HG03571 (cell line): ENCODE measurements at regions not wholly inside any gene's neighbourhood (a gene's known extent, or its start where the extent isn't known, plus 50 kb on each side); places are given as distances from the start of the nearest gene placed in this dataset.
"Not testable (repeated sequence)": the region's sequence is repeated elsewhere in the genome, so short reads cannot be mapped to it uniquely, and the experiment has no call there.

ENCODE experiments used
- ATAC-seq: cut with Tn5 transposase; IDR thresholded peaks from one replicate; pipeline ENCODE4 v1.9.1; 2021; ENCODE audit not compliant: unreplicated experiment

DNA sequence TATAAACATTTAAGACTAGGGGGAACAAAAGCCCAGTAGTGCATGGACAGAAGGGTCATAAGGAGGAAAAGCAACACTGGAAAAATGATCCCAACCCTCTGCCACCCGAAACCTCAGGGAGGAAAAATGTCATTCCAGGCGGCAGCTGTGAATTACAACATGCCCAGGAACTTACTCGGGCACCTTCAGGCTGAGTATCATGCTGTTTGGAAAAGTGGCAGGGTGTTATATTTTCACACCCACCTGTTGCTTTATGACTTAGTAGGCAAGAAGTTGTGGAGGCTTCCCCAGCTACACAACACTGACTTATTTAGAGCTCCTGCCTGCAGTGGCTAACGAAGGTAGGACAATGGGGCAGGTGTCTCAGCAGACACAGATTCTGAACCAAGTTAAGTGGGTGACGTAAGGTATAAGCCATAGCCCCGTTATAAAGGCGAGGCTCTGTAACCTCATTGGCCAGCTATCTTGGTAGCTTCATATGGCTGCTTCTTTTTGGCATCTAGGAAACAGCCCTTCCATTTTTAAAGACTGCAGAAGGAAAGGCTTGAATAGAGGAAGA lies 96.1 kb upstream of the IFNG-AS1 start:
- no peak for ATAC-seq

DNA sequence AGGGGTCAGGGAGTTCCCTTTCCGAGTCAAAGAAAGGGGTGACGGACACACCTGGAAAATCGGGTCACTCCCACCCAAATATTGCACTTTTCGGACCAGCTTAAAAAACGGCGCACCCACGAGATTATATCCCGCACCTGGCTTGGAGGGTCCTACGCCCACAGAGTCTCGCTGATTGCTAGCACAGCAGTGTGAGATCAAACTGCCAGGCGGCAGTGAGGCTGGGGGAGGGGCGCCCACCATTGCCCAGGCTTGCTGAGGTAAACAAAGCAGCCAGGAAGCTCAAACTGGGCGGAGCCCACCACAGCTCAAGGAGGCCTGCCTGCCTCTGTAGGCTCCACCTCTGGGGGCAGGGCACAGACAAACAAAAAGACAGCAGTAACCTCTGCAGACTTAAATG lies 88.8 kb upstream of the IFNG-AS1 start:
- ATAC-seq: not testable (repeated sequence)

DNA sequence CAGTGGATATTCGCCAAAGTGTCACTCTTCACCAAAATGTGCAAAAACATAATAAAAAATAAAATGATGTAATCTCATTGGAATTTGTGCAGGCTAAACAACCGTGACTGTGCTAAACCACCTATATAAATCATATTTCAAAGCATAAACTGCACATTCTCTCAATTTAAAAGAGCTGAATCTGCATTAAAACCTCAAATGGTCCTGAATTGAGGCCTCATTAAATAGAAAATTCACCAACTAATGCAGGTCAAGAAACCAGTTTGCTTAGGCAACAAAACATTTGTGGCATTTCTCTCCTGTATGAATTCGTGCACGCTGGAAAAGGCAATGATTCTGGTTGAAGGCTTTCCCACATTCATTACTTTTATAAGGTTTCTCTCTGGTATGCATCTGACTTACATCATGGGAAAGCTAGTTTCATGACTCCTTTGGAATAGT lies 80.1 kb upstream of the IFNG-AS1 start:
- no peak for ATAC-seq

DNA sequence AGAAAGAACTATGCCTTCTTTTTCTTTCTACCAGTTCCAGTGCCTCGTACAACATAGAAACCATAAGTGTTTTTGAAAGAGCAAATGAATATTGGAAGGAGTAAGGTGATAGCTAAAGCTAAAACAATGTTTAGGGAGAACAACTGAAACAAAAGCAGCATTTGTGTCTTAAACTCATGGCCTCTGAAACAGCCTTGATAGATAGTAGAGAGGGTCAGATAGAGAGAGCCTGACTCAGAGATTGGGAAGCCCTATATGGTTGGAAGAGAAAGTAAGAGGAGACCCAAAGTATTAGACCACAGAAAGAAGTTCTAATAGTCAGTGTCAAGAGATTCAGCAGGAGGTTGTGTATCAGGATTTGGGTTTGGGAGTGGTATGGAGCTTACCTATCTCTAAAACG lies 79.6 kb upstream of the IFNG-AS1 start:
- ATAC-seq: no peak

DNA sequence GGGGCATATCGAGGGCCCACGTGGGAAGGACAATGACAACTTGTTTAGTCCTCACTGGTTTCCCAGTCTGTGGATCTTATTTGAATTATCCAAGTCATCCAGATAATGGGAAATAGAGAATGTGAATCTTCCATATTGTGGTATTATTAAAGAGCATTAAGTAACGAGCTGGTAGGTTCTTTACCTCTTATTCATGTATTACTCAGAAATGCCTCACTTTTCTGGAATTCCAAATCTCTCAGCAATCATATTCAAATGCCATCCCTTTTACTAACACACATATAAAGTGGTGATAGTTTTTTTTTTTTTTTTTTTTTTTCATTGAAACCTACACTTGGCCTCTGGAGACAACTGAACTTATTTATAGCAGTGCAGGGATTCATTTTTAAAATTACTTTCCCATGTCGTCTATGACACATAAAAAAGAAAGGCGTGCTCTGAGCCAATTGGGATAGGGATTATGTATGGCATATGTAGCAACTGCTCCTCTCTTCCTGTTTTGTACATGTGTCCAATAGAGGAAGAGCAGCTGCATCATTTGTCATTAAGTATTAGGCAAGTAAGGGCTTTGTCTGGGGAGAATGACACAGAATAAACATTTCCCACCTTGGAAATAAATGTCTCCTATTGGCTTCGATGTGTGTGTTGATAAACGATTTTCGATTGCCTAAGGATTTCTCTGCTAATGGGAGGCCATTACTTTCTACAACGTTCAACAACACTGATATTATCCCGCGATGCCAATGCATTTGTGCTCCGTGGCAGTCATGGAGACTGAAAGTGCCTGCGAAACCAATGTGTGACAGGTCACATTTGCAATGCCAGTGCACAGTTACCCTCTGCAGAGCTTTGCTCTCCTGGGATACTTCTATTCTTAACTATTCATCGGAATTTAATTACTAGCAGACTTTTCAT lies 78.6 kb upstream of the IFNG-AS1 start:
- no peak for ATAC-seq

DNA sequence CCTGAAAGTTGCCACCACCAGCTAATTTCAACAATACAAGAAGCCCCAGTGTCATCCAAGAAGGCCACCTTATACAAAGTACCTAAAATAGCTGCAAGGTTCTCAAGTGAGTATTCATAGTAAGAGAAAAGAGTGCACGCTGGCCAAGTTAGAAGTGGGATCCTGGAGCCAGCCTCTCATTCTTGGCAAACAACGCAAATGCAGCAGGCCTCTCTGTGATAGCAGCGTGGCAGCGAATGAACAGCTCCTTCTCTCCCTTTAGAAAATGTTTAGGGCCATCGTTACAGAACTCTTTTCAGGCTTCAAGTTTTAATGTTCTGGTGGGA lies 78.0 kb upstream of the IFNG-AS1 start:
- ATAC-seq: no peak

DNA sequence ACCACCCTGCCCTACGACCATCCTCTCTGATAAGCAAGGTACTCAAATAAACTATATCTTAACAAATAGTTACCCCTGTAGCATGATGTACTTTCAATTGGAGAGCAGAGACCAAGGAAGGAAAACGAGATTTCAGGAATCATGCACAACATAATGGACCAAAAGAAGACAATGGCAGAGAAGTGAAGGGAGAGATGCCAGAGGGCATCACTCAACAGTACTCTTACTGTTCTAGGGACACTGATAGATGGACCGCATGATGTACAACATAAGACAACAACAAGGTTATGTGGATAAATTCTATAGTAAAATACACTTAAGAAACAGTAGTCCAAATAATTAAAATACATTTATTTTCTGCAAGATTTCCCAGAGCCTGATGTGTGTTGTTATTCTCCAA lies 77.5 kb upstream of the IFNG-AS1 start:
- ATAC-seq: no peak

DNA sequence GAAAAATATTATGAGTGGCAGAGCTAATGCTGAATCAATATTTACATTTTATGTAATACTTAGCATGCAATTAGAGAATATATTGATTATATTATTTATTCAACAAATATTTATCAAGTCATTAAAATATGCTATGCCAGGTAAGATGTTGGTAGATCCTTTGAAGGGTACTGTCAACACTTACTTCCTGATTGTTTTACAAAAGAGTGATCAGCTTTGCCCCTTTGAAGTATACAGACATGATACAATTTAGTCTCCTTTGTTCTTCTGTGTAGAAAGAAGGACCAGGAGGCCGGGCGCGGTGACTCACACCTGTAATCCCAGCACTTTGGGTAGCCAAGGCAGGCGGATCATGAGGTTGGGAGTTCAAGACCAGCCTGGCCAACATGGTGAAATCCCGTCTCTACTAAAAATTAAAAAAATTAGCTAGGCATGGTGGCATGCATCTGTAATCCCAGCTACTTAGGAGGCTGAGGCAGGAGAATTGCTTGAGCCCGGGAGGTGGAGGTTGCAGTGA lies 73.9 kb upstream of the IFNG-AS1 start:
- no peak for ATAC-seq

DNA sequence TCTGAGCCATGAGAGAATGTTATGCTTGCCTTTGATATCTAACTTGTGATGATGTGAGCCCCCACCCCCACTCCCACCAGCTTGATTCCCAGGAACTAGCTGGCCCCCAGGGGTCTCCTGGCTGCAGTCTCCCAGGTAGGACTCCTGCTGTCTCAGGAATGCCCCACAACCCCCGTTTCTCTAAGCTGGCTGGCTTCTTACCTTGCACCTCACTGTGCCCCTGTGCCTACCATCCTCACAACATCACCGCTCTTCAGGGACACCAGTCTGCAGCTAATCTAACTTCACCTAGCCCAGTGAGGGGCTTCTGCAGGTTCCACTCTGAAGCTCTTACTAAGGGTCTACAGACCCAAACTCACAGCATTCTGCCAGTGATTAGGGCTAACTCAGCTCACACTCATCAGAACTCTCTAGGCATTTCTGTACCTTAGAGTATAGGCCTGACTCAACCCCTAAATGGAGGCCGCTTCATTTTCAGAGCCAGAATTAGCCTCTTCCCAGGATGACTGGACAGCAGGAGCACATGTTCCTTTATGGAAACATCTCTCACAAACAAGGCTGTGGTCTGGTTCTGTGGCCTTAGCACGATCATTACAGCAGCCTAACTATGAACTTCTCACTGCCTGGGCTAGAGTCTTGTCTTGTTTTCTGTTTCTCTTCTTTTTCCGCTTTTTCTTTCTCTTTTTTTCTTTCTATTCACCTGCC lies 72.8 kb upstream of the IFNG-AS1 start:
- no peak for ATAC-seq

DNA sequence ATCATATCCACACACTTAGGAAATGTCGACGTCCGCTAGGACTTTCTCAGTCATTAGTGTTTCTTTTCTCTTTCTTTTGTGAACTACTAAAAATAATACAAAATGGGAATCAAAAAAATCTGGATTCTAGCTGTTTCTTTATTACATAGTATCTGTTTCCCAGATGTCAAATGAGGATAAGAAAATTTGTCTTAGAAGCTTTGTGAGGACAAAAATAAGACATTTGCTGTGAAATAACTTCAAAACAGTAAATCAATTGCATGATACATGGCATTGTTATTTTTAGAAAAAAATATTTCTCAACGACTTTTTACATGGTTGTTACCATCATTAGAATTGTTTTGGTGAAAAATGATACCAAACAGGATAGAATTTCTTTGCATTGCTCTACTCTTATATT lies 71.4 kb upstream of the IFNG-AS1 start:
- ATAC-seq: no peak

DNA sequence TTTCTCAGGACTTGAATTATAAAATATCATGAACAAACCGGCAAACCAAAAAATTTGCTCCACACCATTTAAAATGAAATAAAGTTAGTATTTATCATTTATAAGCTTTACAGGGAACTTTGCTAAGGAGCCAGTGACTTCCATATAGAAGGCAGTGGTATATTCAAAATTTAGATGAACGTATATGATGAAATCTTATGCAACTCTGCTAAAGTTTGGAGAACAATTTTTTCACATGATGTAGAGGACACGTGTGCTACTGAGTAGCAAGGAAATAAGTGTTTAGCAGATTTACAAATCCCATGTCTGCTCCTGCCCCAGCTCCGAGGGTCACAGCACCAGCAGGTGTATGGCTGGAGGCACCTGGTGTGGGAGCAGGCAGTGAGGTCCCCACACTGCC lies 70.8 kb upstream of the IFNG-AS1 start:
- no peak for ATAC-seq

DNA sequence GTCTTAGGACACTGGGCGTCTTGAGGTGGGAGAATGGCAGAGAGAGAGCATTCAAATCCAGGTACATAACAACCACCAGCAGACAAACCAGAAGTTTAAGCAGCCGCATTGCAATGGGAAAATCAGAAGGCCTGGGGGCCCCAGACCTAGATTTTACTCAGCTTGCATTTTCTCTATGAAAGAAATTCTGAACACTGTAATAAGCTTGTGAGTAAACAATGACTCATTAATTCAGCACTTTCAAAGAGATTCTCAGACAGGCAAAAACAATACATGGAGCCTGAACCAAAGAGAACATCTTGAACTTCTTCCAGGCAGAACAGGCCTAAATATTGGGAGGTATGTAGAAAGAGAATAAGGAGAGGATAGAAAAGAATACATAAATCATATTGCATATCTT lies 69.8 kb upstream of the IFNG-AS1 start:
- no peak for ATAC-seq

DNA sequence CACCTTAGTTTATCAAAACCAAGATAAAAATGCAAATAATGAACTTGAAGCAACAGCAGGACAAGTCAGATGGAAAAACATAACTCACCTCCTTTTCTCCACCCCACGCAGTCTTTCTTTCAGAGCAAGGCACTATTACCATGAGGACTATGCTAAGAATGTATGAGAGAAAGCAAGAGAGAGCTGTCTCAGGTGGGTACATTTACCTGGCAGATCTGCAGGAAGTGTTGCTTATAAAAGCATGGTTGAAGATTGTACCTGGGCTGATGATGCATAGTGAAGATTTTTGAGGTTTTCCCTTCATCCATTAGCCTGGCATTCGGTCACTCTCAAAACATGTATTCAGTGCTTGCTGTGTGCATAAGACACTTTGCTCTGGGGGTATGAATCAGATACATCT lies 68.8 kb upstream of the IFNG-AS1 start:
- no peak for ATAC-seq

DNA sequence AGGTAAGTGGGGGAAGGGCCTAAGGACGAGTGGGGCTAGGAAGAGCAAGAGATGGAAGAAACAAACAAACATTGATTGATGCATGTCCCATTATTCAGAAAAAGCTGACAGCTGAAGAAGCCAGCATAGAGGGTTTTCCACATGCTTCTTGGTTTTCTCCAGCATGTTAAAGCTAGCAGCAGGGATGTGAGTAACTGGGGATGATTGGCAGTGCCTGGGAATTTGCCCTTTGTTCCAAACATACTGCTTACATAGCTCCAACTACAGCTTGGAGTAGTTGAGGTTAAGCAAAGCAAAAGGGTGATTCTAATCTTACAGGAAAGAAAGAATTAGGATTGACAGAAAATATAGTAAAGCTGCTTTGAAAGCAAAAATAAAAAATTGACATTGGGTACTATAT lies 68.0 kb upstream of the IFNG-AS1 start:
- no peak for ATAC-seq

DNA sequence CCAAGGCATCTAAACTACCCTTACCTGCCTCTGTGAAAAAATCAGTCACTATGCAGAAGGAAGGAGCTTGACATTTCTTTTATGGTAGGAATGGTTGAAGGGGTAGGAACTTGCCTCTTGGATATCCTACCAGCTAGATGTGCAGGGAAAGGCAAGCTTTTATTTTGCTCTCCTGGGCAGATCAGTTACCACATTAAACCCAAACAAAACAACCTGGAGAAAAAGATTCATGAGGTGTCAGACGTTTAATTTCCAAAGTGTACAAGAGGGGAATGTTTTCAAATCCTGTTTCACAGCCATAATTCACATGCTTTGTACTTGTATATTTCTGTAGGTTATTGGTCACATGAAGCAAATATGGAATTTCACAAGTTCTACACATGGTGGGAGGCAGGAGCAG lies 67.0 kb upstream of the IFNG-AS1 start:
- ATAC-seq: no peak

DNA sequence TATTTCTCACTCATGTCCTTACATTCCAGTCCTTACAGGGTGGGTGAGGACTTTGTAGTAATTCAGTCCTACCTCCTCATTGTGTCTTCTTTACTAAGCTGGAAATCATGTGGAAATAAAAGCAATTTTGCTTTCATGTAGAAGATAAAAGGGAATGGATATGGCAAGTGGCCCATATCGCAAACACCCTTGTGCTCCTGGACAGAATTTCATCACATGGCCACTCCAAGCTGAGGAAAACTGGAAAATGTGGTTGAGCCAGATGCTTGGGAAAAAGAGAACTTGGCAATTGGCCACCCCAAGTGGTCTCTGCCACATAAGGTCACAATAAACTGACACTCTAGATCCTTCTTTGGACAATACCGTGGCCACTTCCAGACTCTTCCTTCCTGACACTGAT lies 64.2 kb upstream of the IFNG-AS1 start:
- no peak for ATAC-seq

DNA sequence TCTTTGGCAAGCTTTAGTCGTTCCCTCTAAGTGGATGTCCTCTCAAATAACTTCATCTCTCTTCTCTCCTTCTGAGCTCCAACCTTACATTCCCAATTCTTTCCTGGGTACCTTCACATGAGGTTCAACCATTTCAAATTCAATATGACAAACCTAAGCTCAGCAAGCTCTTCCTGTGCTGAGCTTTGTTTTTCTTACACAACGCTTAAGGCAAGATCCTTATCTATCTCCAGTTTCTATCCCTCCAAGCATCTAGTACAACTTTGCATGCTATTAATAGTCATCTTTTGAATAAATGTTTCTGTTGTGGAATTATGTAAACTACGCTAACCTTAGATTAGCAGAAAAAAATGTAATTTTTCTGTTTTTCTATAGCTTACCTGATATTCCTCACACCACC lies 63.7 kb upstream of the IFNG-AS1 start:
- no peak for ATAC-seq

DNA sequence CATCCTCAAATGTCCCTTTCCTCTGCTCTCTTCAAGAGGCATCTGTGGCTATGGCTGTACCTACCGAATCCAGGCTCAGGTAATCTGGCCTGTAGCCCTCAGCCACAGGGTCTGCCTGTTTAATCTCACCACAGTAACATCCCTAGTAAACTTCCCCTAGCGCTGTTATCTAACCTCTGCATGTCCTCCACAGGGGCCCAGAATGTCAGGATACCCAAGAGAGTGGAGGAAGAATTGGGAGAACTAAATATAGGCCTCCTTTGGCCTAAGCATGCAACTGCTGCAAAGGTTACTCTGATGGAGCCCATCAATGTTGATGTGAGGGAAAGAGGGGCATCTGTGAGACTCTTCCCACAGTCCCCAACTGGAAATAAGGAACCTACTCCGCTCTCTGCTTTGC lies 63.2 kb upstream of the IFNG-AS1 start:
- ATAC-seq: no peak

DNA sequence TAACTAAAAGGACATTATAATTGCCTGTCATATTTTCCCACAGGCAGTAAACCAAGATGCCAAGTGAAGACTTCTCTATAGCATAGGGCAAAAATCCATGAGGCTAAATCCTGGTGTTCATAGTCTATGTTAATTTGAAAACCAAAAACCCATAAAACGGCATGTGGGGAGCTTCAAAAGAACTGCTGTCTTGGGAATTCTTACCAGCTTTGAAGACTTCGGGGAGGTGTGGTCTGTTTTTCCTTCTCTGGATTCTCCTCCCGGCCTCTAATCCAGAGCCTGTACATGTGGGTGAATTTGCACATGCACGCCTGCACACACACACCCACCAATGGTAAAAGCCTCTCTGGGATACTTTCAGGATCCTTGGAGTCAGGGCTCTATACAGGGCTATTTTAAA lies 61.9 kb upstream of the IFNG-AS1 start:
- ATAC-seq: no peak

DNA sequence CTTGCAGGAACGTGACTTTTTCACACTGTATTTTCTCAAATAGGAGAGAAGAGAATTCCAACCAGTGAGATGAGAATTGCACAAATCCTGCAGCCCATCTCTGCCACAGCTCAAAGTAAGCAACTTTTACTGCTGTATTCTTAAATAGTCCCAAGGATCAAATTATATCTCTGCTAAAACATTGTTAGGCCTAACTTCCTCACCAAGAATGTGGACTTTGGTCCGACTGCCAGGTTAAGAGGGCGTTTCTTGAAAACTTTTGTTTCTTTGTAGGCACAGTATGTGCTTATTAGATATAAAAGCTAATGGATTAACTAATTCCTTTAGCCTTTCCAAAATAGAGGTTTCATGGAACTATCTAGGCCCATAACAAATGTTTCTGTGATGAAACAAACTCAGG lies 61.4 kb upstream of the IFNG-AS1 start:
- ATAC-seq: no peak

DNA sequence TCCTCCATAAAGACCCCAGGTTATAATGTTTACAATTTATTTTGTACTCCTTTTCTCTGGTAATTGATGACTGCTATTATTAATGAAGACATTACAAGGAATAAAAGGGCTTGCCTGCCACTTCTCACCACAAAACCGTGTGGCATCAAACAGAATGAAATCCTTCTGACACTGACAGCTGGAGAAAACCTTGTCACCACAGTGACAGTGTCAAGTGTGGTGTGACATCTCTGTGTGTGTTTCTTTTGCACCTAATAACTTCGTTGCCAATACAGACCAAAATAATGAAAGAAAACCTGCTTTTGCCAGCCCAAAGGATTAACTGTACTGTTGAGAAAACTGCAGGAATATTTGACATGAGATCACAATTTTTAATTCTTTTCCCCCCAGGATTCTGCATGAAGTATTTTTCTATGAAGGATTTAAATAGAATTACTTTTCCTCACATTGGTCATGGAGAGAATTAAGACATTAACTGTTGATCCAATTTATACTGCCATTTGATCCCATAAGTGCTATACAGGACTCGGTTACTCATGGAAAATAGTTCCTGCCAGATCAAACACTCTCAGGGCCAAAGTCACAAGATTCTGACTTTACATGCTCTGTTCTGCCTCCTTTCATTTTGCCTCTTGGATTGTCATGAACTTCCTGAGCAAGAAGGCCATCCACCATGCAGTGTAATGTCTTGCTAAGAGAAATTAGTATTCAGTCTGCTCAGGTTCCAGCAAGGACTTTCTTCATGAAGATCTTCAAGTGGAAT lies 60.4 kb upstream of the IFNG-AS1 start:
- ATAC-seq: no peak
